ENCODE measurements at regions not wholly inside any gene's neighbourhood (a gene's known extent, or its start where the extent isn't known, plus 50 kb on each side); places are given as distances from the start of the nearest gene placed in this dataset.
"Not testable (repeated sequence)": the region's sequence is repeated elsewhere in the genome, so short reads cannot be mapped to it uniquely, and the experiment has no call there.

DNA sequence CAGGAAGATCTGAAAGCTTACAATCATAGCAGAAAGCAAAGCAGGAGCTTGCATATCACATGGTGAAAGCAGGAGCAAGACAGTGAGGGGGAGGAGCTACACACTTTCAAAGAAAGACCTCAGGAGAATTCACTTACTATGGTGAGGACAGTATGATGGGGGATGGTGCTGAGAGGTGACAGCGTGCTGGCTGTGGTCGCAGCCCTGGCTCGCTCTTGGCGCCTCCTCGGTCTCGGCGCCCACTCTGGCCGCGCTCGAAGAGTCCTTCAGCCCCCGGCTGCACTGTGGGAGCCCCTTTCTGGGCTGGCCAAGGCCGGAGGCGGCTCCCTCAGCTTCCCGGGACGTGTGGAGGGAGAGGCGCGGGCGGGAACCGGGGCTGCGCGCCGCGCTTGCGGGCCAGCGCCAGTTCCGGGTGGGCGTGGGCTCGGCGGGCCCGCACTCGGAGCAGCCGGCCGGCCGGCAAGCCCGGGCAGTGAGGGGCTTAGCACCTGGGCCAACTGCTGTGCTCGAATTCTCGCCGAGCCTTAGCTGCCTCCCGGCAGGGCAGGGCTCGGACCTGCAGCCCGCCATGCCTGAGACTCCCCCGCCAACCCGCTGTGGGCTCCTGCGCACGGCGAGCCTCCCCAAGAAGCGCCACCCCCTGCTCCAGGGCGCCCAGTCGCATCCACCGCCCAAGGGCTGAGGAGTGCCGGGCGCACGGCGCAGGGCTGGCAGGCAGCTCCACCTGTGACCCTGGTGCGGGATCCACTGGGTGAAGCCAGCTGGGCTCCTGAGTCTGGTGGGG is 131.9 kb upstream of the SPATS2L start:
- DNase-seq = no peak

DNA sequence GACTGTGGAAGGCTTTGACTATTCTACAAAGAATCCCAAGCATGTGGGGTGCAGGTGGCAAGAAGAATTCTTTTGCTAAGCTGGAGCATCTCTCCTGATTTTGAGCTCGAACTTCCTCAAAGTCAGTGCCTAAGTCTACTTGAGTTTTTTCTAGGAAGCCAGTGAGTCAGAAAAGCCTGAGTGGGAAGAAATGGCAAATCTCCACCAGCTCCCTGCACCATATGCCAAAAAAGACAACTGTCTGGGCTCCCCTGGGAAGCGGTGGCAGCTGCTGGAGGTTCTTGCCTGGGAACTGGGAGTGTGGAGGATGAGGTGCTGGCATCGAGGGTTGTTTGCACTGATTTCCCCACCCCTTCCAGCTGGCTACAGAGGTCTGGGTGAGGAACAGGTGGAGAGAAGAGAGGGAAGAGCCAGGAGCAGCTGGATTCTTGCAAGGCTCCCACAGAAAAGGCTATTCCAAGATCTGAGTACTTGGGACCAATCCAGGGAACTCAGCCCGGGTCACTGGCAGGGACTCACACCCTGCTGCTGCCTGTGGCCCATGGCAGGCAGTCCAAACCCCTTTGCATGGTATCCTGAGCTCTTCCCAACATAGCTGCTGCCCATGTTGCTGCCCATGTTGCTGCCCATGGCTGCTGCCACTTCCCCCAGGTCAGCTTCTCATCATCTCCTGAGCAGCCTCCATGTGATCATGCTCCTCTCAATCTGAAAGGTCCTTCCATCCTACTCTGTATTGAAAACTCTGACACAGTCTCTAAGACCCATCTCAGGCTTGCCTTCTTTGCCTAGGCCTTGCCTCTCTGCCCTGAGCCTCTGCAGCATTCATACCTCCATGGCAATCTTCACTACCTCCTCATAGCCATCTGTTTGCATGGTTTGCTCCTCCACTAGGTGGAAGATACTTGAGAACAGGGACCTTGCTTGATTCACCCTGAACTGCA is 128.3 kb upstream of the SPATS2L start:
- no peak for DNase-seq

DNA sequence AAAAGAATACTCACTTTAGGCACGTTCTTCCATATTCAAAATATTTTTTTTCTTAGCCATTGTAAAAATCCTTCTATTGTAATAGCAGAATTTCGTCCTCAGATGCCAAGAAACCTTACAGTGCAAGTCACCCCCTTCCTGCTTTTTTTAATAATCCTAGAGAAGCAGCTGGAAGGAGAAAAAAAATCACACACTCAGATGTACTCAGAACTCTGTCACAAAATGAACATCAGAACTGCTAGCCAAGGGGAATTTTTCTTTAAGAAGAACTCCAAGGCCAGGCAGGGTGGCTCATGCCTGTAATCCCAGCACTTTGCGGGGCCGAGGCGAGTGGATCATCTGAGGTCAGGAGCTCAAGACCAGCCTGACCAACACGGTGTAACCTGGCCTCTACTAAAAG is 127.3 kb upstream of the SPATS2L start:
- DNase-seq = no peak

DNA sequence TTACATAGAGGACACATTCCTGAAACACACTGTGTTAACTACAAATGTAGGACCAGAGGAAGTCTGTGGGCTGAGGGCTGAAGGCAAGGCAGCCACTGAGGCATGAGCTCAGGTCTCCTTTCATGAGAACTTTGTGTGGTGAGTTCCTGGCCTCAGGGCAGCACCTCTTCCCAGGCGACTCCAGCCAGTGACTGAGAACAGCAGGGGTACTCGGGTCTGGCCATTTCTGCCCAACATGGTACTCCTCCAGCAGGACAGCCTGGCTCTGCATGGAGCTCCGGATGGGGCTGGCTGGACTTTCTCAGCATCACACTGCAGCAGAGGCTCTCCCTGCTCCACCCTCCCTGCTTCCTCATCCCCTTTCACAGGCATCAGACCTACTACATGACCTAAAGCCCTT is 125.5 kb upstream of the SPATS2L start:
- no peak for DNase-seq

DNA sequence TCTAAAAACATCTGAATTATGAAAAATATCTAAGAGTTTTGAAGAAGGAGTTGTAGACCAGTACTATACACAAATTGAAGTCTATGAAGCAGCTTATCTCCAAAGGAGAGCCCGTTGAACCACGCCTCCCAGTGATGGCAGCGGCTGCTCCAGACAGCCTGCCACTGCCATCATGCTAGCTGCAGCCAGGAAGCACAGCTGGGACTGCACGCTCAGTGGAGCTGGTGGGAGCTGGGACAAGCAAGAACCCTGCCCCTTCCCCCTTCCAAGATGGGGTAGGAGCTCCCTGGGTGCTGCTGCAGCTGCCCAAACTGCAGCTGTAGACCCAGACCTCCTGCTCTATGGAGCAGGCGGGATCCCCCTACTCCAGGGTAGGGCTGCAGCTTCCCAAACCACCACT is 124.7 kb upstream of the SPATS2L start:
- DNase-seq = no peak

DNA sequence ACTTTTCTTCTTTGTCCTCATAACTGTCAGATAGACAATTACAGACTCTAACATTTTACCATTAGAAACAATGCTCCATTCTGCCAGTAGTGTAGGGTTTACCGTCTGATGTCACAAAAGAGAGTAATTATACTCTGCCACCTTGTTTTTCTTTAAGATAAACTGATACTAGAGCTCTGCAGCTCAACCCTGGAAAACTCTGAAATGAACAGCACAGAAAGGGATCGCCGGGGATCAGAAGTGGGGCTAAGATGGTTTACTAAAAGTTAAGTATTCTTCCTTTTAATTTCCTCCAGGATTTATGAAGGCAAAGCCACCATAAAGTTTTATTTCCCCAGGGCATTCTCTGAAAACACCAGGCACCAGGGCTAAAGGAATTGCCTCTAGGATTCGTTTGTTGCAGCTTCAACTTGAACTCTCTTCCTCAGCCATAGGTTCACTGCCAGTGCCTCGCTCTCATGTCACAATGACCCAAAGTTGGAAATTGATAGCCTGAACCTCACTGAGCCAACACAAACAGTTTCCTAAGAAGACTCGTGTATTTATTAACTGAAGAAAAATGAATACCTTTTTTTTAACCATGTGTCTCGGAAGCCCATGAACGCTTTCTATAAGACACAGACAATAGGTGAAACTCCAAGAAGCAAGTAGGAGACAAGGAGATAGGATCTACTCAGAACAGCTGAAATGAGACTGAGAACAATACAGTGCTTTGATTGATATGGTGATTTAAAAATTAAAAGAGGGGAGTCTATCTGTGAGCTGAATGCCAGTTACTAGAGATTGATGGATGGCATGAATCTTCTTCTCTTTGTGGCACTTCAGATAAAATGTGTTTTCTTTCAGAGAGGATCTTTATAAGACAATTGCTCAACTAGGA is 121.5 kb upstream of the SPATS2L start:
- no peak for DNase-seq

DNA sequence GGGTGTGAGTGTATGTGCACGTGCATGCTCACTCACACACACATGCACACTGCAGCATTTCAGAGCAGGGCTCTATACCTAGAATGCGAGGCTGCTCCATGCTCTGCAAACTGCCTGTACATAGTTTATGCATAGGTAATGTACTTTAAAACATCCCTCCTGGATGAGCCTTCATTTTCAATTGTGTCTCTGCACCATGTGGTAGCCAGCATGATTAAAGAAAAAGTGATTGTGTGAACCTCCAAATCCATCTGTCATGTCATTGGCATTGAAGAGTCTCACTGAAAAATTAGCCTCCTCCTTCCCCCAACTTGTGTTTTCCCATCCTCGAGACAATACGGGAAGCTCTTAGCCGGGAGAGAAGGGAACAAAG is 120.9 kb upstream of the SPATS2L start:
- no peak for DNase-seq

DNA sequence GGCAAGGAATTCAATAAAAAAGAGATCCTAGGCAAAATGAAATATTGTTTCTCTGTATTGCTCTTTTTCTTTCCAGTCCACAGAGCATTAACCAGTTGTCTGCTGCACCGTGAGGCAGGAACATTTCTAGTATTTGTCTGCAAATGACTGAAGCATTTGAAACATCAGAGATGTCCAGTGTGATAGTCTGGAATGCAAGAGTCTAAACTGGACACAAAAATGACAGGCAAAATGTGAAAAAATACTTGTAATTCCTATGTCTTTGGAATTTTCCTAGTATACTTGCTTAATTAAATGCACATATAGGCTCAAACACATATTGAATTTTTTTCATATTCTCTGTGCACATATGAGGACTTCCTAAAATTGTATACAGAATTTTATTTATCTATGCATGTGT is 120.5 kb upstream of the SPATS2L start:
- DNase-seq = no peak

DNA sequence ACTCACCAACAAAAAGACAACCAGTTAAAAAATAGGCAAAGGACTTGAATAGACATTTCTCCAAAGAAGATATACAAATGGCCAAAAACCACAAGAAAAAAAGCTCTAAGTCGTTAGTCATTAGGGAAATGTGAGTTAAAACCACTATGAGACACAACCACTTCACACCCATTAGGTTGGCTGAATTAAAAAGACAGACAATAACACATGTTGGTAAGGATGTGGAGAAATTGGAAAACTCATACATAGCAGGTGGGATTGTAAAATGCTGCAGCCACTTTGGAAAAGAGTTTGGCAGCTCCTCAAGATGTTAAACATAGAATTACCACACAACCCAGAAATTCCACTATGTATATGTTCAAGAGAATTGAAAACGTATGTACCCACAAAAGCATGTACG is 117.6 kb upstream of the SPATS2L start:
- no peak for DNase-seq

DNA sequence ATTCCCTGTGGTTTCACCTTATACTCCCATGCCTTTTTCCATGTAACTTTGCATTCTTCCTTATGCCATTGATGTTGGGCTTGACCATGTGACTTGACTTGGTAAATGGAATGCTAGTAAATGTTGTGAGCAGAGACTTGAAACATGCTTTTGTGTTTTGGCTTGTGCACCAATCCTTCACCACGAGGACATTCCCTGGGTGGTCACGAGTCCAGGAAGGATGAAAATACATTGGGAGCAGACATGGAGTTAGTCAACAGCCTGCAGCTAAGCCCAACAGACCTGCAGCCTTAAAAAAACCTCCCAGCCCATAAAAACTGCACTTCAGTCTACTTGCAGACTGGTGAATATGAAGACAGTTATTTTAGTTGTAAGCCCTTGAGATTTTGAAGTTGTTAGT is 116.5 kb upstream of the SPATS2L start:
- DNase-seq = no peak

DNA sequence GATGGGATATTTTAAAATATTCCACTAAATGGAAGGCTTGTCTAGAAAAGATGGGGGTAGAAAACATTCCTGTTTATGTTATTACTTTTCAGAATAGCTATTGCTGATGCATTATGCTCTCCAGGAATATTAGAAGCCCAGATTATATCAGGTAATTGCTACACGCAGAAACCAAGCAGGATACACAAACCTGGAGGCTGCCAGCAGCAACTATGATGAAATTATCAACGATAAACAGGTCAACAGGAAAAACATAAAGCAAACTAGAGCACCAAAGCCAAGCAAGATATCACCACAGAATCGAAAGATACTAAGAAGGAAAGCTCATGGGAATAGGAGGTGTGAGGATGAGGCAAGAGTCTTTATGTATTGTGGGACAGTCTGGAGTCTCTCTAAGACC is 113.2 kb upstream of the SPATS2L start:
- no peak for DNase-seq

DNA sequence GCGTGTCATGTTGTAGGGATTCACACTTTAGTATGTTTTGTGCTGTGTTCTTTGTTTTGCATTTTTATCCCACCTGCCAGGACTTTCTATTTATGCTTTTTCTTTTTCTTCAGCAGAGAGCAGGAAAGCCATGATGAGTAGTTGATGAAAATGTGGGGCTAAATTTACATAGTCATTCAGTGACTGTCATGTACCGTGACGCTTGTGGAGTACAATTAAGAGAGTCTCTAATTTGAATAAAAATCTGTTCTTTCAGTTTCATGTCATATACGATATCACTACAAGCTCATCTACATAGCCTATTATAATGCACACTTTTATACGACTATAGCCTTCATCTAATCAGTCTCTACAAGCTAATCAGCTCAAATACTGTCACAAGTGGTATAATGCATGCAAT is 112.7 kb upstream of the SPATS2L start:
- no peak for DNase-seq

DNA sequence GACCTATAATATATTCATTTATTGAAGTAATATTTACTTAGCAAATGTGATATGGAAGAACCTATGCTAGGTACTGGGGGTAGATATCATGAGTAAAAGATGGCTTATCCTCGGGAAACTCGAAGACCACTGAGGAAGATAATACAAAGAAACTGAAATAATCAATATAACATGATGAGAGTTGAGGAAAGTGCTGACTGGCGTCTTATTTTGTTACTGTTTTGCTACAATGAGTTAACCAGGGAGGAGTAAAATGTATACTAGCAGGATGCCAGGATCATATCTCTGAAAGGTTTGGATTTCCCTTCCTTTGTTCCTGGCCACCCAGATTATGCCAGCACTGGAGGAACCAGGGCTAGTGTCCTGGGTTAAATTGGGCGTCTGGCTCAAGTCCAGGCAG is 111.7 kb upstream of the SPATS2L start:
- no peak for DNase-seq

DNA sequence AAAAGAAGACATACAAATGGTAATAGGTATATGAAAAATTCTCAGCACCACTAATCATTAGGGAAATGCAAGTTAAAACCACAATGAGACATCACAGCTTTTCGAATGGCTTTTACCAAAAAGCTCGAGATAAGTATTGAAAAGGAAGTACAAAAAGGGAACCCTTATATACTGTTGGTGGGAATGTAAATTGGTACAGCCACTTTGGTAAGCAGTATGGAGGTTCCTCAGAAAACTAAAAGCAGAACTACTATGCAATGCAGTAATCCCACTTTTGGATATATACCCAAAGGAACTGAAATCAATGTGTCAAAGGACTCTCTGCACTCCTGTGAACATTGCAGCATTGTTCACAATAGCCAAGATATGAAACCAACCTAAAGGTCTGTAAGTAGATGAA is 107.5 kb upstream of the SPATS2L start:
- DNase-seq = no peak

DNA sequence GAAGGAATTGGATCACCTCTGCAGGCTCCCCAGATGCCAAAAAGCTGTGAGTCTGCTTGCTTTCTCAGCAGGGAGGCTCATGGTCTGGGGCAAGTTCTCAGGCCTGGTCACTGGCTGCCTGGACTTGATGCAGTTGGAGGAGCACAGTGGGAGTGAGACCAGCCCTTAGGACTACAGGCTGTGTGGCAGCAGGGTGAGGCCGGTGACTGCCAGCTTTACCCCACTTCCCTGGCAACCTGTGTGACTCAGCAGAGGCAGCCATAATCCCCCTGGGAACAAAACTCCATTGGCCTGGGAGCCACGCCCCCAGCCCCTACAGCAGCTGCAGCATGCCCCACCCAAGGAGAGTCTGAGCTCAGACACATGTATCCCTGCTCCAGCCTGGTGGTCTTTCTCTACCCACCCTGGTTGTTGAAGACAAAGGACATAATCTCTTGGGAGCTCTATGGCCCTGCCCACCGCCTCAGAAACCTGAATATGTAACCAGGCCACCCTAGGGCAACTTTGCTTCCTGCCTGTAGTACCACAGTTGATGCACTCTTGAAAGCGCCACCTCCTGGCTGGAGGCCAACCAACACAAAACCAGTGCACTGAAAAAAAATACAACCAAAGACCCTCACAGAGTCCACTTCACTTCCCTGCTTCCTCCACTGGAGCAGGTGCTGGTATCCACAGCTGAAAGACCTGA is 106.8 kb upstream of the SPATS2L start:
- DNase-seq = no peak

DNA sequence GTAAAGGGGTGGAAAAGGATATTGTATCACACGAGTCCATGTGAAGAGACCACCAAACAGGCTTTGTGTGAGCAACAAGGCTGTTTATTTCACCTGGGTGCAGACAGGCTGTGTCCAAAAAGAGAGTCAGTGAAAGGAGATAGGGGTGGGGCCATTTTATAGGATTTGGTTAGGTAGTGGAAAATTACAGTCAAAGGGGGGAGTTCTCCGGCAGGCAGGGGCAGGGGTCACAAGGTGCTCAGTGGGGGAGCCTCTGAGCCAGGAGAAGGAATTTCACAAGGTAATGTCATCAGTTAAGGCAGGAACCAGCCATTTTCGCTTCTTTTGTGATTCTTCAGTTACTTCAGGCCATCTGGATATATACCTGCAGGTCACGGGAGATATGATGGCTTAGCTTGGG is 104.7 kb upstream of the SPATS2L start:
- not testable (repeated sequence) for DNase-seq

DNA sequence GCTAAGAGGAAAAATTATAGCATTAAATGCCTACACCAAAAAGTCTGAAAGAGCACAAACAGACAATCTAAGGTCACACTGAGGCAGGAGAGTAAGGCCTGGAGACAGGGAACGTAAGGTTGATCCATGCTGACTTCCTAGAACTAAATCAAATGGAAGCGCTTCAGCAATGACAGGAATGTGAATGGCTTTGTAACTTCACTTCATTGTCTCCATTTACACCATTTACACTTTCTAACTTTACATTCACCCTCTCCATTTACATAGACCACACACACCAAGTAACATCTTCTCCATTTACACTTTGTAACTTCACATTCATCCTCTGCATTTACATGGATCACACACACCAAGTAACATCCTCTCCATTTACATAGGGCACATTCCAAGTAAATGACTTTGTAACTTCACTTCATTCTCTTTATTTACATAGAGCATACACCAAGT is 103.1 kb upstream of the SPATS2L start:
- no peak for DNase-seq

DNA sequence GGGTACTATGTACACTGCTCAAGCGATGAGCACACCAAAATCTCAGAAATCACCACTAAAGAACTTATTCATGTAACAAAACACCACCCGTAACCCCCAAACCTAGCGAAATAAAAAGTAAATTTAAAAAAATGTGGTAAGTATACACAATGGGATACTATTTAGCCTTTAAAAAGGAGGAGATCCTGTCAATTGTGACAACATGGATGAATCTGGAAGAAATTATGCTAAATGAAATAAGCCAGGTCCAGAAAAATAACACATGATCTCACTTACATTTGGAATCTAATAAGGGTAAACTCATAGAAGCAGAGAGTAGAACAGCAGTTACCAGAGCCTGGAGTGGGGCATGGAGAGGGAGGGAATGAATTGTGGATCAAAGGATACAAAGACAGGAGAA is 98.5 kb upstream of the SPATS2L start:
- no peak for DNase-seq

DNA sequence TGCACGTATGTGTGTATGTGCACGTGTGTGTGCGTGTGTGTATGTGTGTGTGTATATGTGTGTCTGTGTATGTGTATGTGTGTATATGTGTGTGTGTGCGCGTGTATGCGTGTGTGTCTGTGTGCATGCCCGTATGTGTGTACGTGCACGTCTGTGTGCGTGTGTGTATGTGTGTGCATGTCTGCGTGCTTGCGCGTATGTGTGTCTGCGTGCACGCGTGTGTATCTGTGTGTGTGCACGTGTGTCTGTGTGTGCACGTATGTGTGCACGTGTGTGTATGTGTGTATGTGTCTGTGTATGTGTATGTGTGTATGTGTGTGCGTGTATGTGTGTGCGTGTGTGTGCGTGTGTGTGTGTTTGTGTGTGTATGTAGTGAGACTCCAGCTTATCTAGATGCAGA is 97.5 kb upstream of the SPATS2L start:
- DNase-seq = no peak

DNA sequence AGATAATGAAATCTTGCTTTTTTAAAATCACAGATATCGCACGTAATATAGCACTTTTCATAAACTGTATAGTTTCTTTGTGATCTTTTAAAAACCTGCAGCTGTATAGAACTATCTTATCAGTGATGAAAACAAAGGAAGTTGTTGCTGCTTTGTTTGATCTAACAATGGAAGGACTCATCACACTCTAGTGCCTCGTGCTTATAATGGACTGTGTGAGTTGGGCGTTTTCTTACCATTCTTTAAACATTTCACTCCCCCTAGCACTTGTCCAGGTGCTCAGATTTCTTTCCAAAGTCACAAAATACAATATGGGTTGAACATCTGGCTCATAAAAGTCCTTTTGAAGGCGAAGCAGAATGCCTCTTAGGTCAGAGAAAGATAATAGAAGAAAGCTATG is 94.8 kb upstream of the SPATS2L start:
- DNase-seq = no peak

DNA sequence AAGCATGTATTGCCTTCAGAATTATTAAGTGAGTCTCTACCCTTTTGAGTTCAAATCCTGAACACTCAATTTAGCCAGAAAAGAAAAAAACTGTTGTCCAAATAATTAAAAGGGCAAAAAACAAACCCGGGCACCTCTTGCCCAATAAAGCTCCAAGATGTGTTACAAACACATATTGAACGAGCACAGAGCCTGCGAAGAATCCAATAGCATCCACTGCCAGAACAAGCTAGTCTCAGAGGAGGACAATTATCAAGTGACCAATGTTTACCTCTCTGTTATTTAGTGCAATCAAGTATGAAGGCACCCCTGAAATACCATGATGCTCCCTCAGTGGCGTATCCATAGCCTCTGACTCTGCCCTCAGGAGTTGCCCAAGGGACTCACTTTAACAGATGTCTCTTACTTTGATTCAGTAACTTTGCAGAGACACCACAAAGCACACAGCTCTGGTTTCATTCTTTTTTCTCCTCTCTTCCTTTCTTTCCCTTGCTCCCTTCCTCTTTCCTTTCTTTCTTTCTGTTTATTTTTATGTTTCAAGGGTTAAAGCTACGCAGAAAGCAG is 93.5 kb upstream of the SPATS2L start:
- no peak for DNase-seq

DNA sequence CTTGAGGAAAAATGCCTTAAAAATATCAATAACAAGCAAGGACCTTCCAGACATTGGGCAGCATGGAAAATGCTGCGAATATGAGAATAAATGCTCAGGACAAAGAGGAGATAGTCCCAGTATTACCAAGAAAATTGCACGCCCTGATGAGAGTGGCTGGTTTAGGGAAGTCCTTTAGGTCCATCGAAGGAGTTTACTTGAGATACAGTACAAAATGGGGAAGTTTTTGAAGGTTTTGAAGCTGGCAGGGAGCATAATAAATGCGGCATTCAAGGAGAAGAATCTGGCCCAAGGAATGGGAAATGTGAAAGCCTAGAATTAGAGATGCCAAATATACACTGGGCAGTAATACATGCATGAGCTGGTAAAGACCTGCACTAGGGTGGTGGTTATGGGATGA is 90.2 kb upstream of the SPATS2L start:
- no peak for DNase-seq

Measured in dermis blood vessel endothelial cell (primary cell).